Activated T-cell treated with anti-CD3 and anti-CD28 coated beads, Interleukin-2, amount 50 U/mL, for 4 hours (primary cell): ENCODE measurements at regions not wholly inside any gene's neighbourhood (a gene's known extent, or its start where the extent isn't known, plus 50 kb on each side); places are given as distances from the start of the nearest gene placed in this dataset.

Experiments
- ATAC-seq, 2 donors: fragments of 200-7000 bp; cut with Tn5 transposase; one replicate each; pipeline ENCODE4 v1.10.0; 2021
- DNase-seq: peaks from one replicate; pipeline ENCODE4 v3.0.0-alpha.2; 2020
- H3K27me3 Mint-ChIP-seq: one replicate; pipeline ENCODE4 v1.8.0; 2021; ENCODE audit warnings: low read depth, mixed read lengths
- H3K36me3 Mint-ChIP-seq: one replicate; pipeline ENCODE4 v1.8.0; 2022; ENCODE audit warnings: mixed read lengths; ENCODE audit not compliant: insufficient read depth
- H3K4me1 Mint-ChIP-seq: one replicate; pipeline ENCODE4 v1.8.0; 2021; ENCODE audit warnings: low read depth, mixed read lengths
- H3K4me3 Mint-ChIP-seq: one replicate; pipeline ENCODE4 v1.8.0; 2021; ENCODE audit warnings: mild to moderate bottlenecking, moderate library complexity, mixed read lengths
- H3K9me3 Mint-ChIP-seq: one replicate; pipeline ENCODE4 v1.8.0; 2021; ENCODE audit warnings: mixed read lengths

DNA sequence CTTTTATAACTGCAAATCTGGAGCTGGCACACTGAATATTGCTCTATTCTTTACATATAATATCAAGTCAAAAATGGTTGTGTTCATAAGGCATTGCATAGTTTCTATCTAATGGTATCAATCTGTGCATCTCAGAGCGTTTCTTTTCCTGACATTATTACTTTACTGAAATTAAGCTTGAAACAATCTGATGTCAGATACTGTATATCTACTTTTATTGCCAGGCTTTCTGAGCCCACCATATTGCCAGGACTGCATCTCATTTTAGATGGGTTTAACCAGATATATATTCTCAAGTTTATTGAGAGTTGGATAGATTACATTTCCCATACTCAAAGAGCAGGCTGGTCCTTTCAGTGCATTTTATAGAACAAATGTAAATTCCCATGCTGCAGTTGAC, 122.7 kb upstream of the MEIS2 start:
- H3K36me3 Mint-ChIP-seq: no peaks in the 10 kb centered on the region
- H3K9me3 Mint-ChIP-seq: no peaks in the 10 kb centered on the region
- ATAC-seq (no peak), DNase-seq (no peak)
- H3K4me3 Mint-ChIP-seq: no peak overlapping the region
- H3K4me1 Mint-ChIP-seq: no peaks in the 10 kb centered on the region
- H3K27me3 Mint-ChIP-seq: no peaks in the 10 kb centered on the region

DNA sequence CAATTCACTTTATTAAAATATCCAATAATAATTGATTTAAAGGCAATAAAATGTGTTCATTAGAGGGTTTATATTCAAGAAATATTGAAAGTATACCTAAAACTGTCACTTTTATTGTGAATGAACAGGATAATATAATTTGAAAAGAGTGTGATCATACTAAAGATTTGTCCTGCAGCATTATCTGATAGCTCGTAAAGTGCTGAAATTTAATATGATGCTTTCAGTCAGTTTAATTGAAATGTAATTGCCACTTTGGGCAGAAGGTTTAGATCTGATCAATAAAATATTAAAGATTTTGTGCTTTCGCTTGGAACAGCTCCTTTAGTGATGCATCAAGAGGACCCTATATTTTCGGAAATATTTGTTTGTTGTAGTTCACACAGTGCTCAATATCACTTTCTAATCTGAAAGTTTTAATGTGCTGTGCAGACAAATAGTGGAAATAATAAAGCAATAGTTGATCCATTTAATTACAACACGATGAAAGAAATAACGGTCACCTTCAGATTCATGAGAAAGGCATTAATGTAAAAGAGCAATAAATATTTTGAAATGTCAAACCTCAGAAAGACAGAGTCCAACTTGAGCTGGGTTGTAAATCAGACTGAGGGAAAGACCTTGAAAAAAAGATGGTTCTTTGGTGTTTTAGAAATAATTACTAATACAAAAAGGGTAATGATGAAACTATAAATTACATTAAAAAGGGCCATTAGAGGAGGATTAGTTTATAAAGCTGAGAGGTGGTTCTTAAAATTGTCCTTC, 129.7 kb upstream of the MEIS2 start:
- Mint-ChIP-seq H3K9me3 (peaks cover 4% of the 10 kb centered on the region), H3K4me1 (no peaks in the 10 kb centered on the region), H3K27me3 (no peaks in the 10 kb centered on the region), H3K36me3 (no peaks in the 10 kb centered on the region), H3K4me3 (no peak overlapping the region)
- DNase-seq (no peak), ATAC-seq (no peak)

DNA sequence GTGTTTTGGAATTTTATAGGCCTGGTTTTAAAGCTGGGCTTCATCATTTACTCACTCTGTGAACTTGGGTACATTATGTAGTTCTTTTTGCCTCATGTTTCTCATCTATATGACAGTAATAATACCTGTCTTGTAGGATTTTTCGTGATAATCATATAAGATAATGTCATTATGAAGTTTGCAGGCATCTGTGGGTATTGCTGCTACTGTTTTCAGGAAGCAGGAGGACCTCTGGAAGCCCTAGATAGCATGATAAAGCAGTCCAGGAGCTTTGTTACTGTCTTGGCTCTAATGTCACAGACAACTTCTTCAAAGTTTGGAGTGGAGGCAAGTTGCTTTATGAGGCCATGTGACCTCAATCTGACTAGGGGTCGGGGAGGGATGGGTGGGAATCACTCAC, 145.0 kb upstream of the MEIS2 start:
- H3K4me1 Mint-ChIP-seq: no peaks in the 10 kb centered on the region
- peaks cover 2% of the 10 kb centered on the region for H3K9me3 Mint-ChIP-seq
- H3K4me3 Mint-ChIP-seq: no peak overlapping the region
- no peaks in the 10 kb centered on the region for H3K36me3 Mint-ChIP-seq
- ATAC-seq (no peak), DNase-seq (no peak)
- H3K27me3 Mint-ChIP-seq: no peaks in the 10 kb centered on the region

DNA sequence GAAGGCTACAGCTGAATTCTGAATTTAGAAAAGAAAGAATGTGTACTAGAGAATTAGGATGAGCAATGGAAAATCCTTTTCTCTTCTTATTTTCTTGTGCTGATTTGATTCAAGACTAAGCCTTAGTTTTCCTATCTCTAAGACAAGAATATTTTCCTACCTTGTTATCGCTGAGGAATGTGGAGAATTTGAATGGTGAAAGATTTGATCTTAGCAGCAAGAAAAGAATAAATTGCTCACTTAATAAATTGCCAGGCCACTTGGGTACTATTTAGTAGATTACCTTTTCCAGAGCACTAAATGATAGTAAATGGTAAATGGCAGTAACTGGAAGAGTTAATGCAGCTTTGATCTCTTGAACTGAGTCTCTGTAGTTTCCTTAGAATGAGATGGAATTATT, 145.7 kb upstream of the MEIS2 start:
- no peaks in the 10 kb centered on the region for H3K4me1 Mint-ChIP-seq
- H3K36me3 Mint-ChIP-seq: no peaks in the 10 kb centered on the region
- no peaks in the 10 kb centered on the region for H3K27me3 Mint-ChIP-seq
- no peaks in the 10 kb centered on the region for H3K9me3 Mint-ChIP-seq
- no peak overlapping the region for H3K4me3 Mint-ChIP-seq
- ATAC-seq (no peak), DNase-seq (no peak)

DNA sequence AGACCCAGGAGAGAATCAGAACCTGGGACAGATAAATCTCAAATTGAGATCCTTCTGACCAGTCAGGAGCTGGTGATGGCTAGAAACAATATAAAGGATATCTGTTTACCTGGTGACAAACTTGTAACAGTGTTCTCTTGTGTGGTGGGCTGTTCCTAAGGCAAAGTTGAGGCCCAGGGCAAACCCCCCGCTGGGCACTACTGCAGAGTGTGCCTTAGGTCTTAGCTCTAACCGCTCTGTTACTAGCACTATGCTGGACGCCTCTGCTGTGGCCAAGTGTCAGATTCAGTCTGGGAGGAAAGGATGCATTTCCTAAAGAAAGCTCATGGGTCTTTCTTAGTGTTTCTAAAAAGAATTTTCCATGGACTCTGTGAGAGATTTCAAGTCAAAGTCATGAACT, 146.5 kb upstream of the MEIS2 start:
- no peaks in the 10 kb centered on the region for H3K9me3 Mint-ChIP-seq
- ATAC-seq (no peak), DNase-seq (no peak)
- no peaks in the 10 kb centered on the region for H3K36me3 Mint-ChIP-seq
- no peak overlapping the region for H3K4me3 Mint-ChIP-seq
- no peaks in the 10 kb centered on the region for H3K4me1 Mint-ChIP-seq
- no peaks in the 10 kb centered on the region for H3K27me3 Mint-ChIP-seq

DNA sequence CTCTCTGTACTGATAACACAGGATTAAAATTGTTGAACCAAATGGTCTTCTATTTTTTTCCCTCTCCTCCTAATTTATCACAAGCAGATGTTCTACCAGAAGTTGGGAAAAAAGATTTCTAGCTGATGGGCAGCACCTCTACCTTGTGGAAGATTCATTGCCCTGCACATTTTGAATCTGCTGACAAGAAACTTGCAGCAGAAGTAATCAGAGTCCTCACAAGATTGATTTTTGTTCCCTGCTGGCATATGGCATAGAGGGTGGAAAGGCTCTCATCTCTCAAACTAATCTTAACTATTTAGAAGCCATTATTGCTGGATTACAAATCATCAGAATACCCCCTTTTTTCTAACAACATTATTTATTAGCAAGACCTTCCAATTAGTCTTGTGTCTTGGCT, 148.9 kb upstream of the MEIS2 start:
- no peaks in the 10 kb centered on the region for H3K4me1 Mint-ChIP-seq

DNA sequence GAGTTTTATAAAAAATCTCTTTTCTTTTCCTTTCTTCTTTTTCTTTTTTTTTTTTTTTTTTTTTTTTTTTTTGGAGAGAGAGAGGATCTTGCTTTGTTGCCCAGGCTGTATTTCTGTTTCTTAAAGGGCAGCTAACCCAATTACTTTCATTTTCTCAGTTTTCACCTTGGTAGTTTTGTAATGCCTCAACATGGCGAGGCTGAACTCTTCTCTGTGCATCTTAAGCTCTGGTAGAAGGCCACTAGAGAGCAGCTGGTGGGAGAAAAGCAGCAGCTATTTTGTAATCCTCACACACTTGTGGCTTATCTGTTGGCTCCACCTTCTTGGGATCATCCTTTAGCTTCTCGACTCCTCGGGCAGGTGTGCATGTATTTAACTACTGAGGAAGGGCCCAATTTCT, 152.2 kb upstream of the MEIS2 start:
- H3K4me1 Mint-ChIP-seq: no peaks in the 10 kb centered on the region

More for the DNA sequence above, 148.9 kb upstream of the MEIS2 start:
- Mint-ChIP-seq H3K27me3 (no peaks in the 10 kb centered on the region), H3K9me3 (no peaks in the 10 kb centered on the region), H3K4me3 (no peak overlapping the region), H3K36me3 (no peaks in the 10 kb centered on the region)
- DNase-seq: no peak
- ATAC-seq: no peak

DNA sequence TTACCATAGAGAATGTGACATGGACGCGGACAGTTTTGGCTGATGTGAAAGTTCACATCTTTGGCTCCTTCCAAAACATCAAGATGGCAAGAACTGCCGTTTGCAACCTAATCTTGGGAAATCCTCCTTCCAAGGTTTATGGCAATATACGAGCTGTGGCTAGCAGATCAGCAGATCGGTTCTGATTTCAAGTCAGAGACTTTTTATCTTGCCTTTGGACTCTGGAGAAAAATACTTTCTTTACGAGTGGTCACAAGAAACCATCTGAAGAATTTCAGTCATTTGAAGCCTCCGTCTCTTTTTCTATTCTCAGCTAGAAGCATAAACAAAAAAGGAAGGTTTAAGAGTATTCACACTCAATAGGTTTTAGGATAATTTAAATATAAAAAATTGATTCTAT, 153.5 kb upstream of the MEIS2 start:
- DNase-seq (no peak), ATAC-seq (no peak)
- Mint-ChIP-seq H3K9me3 (peaks cover 4% of the 10 kb centered on the region), H3K4me3 (no peak overlapping the region), H3K4me1 (no peaks in the 10 kb centered on the region), H3K36me3 (no peaks in the 10 kb centered on the region), H3K27me3 (no peaks in the 10 kb centered on the region)

More for the DNA sequence above, 152.2 kb upstream of the MEIS2 start:
- H3K27me3 Mint-ChIP-seq: no peaks in the 10 kb centered on the region
- no peaks in the 10 kb centered on the region for H3K36me3 Mint-ChIP-seq
- no peak overlapping the region for H3K4me3 Mint-ChIP-seq
- H3K9me3 Mint-ChIP-seq: peaks cover 4% of the 10 kb centered on the region
- DNase-seq (no peak), ATAC-seq (no peak)

DNA sequence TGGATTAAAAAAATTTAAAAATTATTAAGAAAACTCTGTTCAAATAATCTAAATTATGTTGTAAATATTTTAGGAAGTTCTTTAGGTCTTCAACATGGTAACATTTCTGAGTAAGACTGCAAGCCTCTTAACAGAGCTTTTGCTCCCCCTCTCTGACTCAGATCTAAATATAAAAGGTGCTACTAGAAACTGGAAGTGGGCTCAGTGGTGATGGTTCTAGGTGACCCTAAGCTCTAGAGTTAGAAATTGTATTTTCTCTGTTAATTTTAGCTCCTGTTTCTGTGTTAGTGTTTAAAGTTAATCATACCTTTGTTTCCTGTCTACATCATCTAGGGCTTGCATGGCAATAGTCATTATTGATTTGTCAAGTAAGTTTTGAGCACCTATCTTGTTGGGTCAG, 159.9 kb upstream of the MEIS2 start:
- H3K9me3 Mint-ChIP-seq: peaks cover 4% of the 10 kb centered on the region
- H3K4me1 Mint-ChIP-seq: no peaks in the 10 kb centered on the region
- no peak for ATAC-seq
- no peak overlapping the region for H3K4me3 Mint-ChIP-seq
- DNase-seq: no peak
- no peaks in the 10 kb centered on the region for H3K36me3 Mint-ChIP-seq
- H3K27me3 Mint-ChIP-seq: no peaks in the 10 kb centered on the region

DNA sequence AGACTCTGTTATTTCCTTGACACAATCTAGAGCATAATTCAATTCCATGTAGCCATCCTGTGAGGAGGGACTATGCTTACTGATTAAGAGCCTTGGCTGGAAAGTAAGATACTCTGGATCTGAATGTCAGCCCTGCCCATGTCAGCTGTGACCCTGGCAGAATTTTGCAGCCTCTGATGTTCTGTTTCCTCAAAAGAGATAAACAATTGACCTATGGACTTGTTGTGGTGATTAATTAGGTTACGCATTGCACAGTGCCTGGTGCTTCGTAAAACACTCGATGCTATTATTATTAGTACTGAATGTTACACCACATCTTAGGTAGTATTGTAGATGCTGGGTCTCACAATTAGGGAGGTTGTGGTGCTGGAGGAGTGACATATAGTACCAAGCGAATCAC, 161.3 kb upstream of the MEIS2 start:
- H3K27me3 Mint-ChIP-seq: no peaks in the 10 kb centered on the region
- H3K9me3 Mint-ChIP-seq: no peaks in the 10 kb centered on the region
- DNase-seq (no peak), ATAC-seq (no peak)
- H3K36me3 Mint-ChIP-seq: no peaks in the 10 kb centered on the region
- H3K4me1 Mint-ChIP-seq: no peaks in the 10 kb centered on the region
- no peak overlapping the region for H3K4me3 Mint-ChIP-seq

DNA sequence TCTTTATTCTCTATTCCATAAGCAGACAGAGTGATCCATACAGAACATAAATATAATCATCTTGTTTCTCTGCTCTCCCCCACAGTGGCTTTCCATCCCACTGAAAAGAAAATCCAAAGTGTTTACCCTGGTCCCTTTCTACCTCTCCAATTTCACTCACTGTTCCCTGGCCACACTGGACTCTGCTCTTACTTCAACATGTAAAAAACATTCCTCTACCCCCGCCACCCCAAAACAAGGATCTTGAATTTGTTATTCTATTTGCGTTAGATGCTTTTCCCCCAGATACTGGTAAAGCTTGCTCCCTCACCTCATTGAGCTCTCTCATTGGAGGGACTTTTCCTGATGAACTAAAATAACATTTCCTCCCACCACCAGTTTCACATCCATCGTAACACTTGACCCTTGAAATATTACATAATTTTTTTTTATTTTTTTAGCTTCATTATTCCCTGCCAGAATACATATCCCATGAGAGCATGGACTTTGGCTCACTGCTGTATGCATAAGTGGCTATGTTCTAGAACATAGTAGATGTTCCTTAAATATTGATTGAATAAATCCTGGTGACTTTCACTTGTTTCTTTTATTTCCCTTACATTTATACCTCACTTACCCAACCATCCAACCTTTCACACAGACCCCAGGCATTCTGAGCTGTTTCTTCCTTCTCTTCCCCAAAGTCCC, 162.7 kb upstream of the MEIS2 start:
- H3K36me3 Mint-ChIP-seq: no peaks in the 10 kb centered on the region
- no peaks in the 10 kb centered on the region for H3K4me1 Mint-ChIP-seq
- no peak overlapping the region for H3K4me3 Mint-ChIP-seq
- no peaks in the 10 kb centered on the region for H3K9me3 Mint-ChIP-seq
- H3K27me3 Mint-ChIP-seq: no peaks in the 10 kb centered on the region
- no peak for ATAC-seq
- DNase-seq: no peak

DNA sequence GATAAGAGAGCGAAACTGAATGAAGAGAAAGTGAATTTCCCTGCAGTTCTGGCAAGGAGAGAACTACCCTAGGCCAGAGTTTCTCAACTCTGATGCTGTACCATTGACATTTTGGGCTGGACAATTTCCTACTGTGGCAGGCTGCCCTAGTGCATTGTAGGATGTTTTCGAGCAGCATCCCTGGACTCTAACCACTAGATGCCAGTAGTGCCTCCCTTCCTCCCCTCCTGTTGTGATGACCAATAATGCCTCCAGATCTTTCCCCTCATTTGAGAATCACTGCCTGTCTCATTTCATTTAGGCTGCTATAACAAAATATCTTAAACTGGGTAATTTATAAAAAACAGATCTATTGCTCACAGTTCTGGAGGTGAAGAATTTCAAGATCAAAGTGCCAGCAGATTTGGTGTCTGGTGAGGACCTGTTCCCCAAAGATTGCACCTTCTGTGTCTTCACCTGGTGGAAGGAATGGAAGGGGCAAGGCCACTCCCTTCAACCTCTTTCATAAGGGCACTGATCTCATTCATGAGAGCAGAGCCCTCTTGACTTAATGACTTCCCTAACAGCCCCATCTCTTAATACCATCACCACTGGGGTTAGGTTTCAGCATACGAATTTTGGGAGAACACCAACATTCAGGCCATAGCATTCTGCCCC, 188.9 kb upstream of the MEIS2 start:
- Mint-ChIP-seq H3K9me3 (peaks cover 6% of the 10 kb centered on the region), H3K4me3 (no peak overlapping the region), H3K36me3 (no peaks in the 10 kb centered on the region), H3K4me1 (no peaks in the 10 kb centered on the region), H3K27me3 (no peaks in the 10 kb centered on the region)
- ATAC-seq (no peak), DNase-seq (no peak)

DNA sequence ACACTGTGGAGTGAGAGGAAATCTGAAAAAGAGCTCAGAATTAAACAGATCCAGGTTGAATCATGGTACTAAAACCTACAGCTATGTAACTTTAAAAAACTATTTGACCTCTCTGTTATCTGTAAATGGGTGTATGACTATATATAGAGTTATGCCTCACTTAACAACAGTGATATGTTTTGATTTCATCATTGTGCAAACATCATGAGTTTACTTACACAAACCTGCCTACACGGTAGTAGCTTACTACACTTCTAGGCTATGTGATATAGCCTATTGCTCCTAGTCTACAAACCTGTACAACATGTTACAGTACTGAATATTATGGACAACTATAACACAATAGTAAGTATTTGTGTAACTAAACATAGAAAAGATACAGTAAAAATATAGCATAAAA, 191.6 kb upstream of the MEIS2 start:
- ATAC-seq: no peak
- H3K4me3 Mint-ChIP-seq: no peak overlapping the region
- no peaks in the 10 kb centered on the region for H3K27me3 Mint-ChIP-seq
- no peaks in the 10 kb centered on the region for H3K36me3 Mint-ChIP-seq
- H3K4me1 Mint-ChIP-seq: no peaks in the 10 kb centered on the region
- DNase-seq: no peak
- peaks cover 7% of the 10 kb centered on the region for H3K9me3 Mint-ChIP-seq

DNA sequence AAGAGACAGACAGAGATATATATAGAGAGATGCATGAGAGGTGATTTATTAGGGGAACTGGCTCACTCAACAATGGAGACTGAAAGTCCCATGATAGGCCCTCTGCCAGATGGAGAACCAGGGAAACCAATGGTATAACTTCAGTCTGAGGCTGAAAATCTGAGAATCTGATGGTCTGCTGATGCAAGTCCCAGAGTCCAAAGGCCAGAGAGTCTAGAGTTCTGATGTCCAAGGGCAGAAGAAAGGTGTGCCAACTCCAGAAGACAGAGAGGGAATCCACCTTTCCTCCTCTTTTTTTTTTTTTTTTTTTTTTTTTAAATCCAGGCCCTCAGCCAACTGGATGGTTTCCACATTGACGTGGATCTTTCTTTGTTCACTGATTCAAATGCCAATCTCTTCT, 197.9 kb upstream of the MEIS2 start:
- H3K9me3 Mint-ChIP-seq: peaks cover 7% of the 10 kb centered on the region
- no peaks in the 10 kb centered on the region for H3K36me3 Mint-ChIP-seq
- no peak for DNase-seq
- ATAC-seq: no peak
- no peaks in the 10 kb centered on the region for H3K27me3 Mint-ChIP-seq
- no peaks in the 10 kb centered on the region for H3K4me1 Mint-ChIP-seq
- H3K4me3 Mint-ChIP-seq: no peak overlapping the region

DNA sequence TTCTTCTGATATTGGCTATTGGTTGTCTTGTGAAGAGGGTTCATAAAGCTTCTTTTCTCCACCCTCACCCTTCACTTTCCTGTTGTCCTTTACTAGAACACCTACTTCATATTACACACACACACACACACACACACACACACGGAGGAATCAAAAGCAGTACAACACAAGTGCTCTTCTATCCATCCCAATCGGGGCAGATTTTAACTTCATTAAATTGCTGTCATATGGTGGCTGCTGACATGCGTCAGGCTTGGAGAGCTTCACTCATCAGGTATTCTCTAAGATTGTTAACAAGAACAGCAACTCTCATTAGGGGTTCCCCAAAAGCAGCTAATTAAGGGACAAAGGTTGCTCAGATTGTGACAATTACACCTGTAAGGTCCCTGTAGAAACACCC, 239.1 kb upstream of the MEIS2 start:
- Mint-ChIP-seq H3K9me3 (peaks cover 6% of the 10 kb centered on the region), H3K4me3 (no peak overlapping the region), H3K27me3 (no peaks in the 10 kb centered on the region), H3K4me1 (no peaks in the 10 kb centered on the region), H3K36me3 (no peaks in the 10 kb centered on the region)
- DNase-seq (no peak), ATAC-seq (no peak)
